Muscle layer of colon (tissue), 2 donors: ENCODE measurements at regions not wholly inside any gene's neighbourhood (a gene's known extent, or its start where the extent isn't known, plus 50 kb on each side); places are given as distances from the start of the nearest gene placed in this dataset.

Experiments
- H3K27ac ChIP-seq: one replicate; pipeline ENCODE4 v1.7.0; 2013; ENCODE audit warnings: low read depth, mild to moderate bottlenecking, low read length, moderate library complexity
- H3K27me3 ChIP-seq, 2 donors: one replicate each; pipeline ENCODE4 v1.7.0; 2013; ENCODE audit warnings: low read length in 2 of 2, mild to moderate bottlenecking in 2 of 2; ENCODE audit not compliant: insufficient read depth in 2 of 2, control insufficient read depth in 1 of 2
- H3K36me3 ChIP-seq: one replicate; pipeline ENCODE4 v1.7.0; 2013; ENCODE audit warnings: mild to moderate bottlenecking, low read length; ENCODE audit not compliant: insufficient read depth
- H3K4me1 ChIP-seq: one replicate; pipeline ENCODE4 v1.7.0; 2013; ENCODE audit warnings: mild to moderate bottlenecking, low read length; ENCODE audit not compliant: insufficient read depth
- H3K4me3 ChIP-seq, 2 donors: one replicate each; pipeline ENCODE4 v1.7.0; 2013; ENCODE audit warnings: low read length in 2 of 2, low read depth in 1 of 2, mild to moderate bottlenecking in 1 of 2, moderate library complexity in 1 of 2
- H3K9ac ChIP-seq: one replicate; pipeline ENCODE4 v1.7.0; 2013; ENCODE audit warnings: low read length
- H3K9me3 ChIP-seq: one replicate; pipeline ENCODE4 v1.7.0; 2013; ENCODE audit warnings: mild to moderate bottlenecking, low read length
- donor health status: abdominal sarcoma.
- donor health status: Adenocarcinoma of cecum.

DNA sequence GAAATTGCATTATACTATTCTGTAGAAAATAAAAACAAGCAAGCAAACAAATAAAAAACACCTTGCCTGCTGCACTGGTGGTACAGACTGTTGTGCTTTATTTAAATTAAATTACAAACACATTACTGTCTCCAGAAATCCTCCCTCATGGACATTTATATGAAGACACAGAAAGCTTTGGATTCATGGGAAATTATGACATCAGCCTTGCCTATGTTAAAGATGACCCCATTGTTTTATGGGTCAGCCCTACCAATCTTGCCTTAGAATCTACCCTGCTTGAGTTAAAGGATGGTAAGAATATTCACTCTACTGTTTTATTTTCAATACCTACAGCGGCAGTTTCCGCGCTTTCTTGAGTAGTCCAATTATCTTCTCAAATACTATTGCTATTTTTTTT, 1379.9 kb downstream of the TECRL start:
- H3K4me1 ChIP-seq = no peaks in the 10 kb centered on the region
- H3K27me3 ChIP-seq = no peaks in the 10 kb centered on the region
- no peaks in the 10 kb centered on the region for H3K36me3 ChIP-seq
- no peak overlapping the region for H3K27ac ChIP-seq
- no peaks in the 10 kb centered on the region for H3K9me3 ChIP-seq
- no peak overlapping the region for H3K9ac ChIP-seq
- H3K4me3 ChIP-seq = no peak overlapping the region

DNA sequence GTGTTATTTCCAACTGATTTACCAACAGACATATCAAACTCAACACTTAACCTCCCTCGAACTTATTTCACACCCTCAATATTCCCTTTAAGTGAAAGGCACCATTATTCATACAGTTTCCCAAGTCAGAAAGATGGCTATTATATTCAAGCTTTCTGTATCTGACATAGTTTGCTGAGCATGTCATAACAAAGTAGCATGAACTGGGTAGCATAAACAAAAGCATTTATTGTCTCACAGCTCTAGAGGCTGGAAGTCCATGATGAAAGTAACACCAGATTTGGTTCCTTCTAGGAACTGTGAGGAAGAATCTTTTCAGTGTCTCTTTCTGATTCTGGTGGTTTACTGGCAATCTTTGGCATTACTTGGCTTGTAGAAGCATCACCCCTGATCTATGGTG, 1388.6 kb downstream of the TECRL start:
- Histone ChIP-seq H3K9me3 (no peaks in the 10 kb centered on the region), H3K4me3 (no peak overlapping the region), H3K36me3 (no peaks in the 10 kb centered on the region), H3K4me1 (no peaks in the 10 kb centered on the region), H3K27me3 (no peaks in the 10 kb centered on the region), H3K9ac (no peak overlapping the region), H3K27ac (no peak overlapping the region)

DNA sequence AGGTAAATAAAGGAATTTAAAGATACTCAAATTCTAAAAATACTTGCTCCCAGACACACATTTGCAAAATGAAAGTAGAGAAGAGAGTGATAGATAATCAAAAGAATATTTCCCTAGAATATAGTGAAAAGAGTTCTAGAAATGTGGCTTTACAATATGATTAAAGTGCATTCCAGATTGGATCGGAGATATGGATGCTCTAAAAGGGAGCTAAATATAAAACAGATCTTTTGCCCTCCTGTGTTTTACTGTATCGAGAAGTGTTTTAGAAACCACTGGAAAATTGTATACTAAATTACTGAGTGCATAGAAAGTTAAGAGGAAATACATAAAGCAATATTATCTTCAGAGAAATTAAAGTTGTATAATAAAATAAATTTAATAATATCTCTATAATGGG, 1392.0 kb downstream of the TECRL start:
- Histone ChIP-seq H3K27ac (no peak overlapping the region), H3K4me3 (no peak overlapping the region), H3K27me3 (no peaks in the 10 kb centered on the region), H3K9me3 (no peaks in the 10 kb centered on the region), H3K36me3 (no peaks in the 10 kb centered on the region), H3K9ac (no peak overlapping the region), H3K4me1 (no peaks in the 10 kb centered on the region)

DNA sequence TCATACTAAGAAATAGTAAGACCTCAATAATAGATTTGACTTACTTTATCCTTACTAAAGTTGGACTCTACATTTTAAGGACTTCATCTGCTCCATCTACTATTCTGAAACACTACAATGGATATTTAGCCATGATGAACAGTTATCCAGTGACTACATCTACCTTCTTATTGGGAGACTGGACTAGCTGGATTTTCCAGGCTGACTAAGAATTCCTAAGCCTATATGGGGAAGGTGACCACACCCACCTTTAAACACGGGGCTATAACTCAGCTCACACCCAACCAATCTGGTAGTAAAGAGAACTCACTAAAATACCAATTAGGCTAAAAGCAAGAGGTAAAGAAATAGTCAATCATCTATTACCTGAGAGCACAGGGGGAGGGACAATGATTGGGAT, 1438.4 kb downstream of the TECRL start:
- Histone ChIP-seq H3K9ac (no peak overlapping the region), H3K4me1 (no peaks in the 10 kb centered on the region), H3K27ac (no peak overlapping the region), H3K4me3 (no peak overlapping the region), H3K27me3 (no peaks in the 10 kb centered on the region), H3K9me3 (no peaks in the 10 kb centered on the region), H3K36me3 (no peaks in the 10 kb centered on the region)

DNA sequence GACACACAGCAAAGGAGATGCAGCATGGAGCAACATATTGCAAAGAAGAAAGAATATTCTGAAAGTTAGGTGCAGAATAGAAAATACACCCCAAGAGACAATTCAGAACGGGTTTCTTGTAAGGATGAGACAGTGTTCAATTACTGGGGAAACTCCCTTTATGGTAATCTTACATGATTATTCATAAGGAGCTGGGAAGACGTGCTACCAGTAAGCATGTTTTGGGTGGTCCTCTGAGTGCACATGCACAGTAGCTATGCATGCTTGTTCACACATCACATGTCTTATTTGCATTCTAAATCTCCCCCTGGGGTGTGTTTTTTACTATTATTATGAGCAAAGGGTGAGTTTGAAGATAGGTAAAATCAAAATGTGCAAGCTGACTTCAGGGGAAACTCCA, 1448.8 kb downstream of the TECRL start:
- no peaks in the 10 kb centered on the region for H3K4me1 ChIP-seq
- no peaks in the 10 kb centered on the region for H3K9me3 ChIP-seq
- H3K27ac ChIP-seq = no peak overlapping the region
- H3K36me3 ChIP-seq = no peaks in the 10 kb centered on the region
- no peaks in the 10 kb centered on the region for H3K27me3 ChIP-seq
- no peak overlapping the region for H3K9ac ChIP-seq
- no peak overlapping the region for H3K4me3 ChIP-seq

DNA sequence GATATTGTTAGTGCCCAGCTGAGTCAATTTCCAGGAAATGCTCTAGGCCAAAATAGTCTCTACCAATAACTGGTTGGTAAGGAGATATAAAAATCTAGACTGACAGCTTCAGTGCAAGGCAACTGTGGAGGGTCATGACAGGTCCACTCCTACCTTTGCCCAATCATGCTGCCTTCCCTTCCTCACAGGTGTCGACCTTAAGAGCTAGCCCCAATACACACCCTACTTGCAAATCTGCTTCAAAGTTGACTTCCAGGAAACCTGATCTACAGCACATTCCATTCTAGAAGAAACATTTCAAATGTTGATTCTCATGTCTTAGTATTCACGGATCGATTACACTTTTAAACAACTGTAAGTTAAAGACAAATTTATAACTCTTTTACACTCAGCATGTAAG, 1455.5 kb downstream of the TECRL start:
- Histone ChIP-seq H3K27ac (no peak overlapping the region), H3K4me1 (no peaks in the 10 kb centered on the region), H3K36me3 (no peaks in the 10 kb centered on the region), H3K4me3 (no peak overlapping the region), H3K9me3 (no peaks in the 10 kb centered on the region), H3K9ac (no peak overlapping the region), H3K27me3 (no peaks in the 10 kb centered on the region)

DNA sequence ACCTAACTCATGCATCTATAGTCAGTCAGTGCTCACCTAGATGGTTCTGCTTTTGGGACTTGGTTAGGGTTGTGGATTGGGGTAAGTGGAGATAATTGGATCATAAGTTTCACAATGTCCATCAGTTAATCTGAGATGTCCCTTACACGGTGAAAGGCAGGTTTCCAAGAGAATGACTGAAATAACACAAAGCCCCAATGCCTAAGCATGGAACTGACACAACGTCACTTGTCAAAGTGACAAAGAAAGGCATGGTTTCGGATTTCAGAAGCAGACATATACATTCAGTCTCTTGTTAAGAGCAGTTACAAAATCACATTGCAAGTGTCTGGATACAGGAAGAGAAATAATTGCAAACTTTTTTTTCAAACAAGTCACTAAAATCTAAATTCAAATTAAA, 1456.9 kb downstream of the TECRL start:
- Histone ChIP-seq H3K4me3 (no peak overlapping the region), H3K27me3 (no peaks in the 10 kb centered on the region), H3K36me3 (no peaks in the 10 kb centered on the region), H3K9ac (no peak overlapping the region), H3K27ac (no peak overlapping the region), H3K4me1 (no peaks in the 10 kb centered on the region), H3K9me3 (no peaks in the 10 kb centered on the region)

DNA sequence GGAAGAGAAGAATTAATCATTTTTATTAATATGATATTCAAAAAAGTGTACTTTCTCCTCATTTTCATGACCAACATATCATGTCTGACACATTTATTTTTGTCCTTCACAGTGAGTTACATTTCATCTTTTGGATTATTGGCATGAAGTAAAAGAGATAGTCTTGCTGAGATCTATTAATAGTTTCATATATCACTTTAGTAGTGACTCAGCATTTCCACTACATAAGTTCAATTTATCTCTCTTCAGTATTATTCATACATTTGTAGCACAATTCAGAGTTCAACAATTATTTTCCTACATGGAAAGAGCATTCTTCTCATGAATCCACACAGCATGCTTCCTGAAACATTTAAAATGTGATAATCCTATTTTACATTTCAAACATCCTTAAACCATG, 1461.1 kb downstream of the TECRL start:
- Histone ChIP-seq H3K27ac (no peak overlapping the region), H3K36me3 (no peaks in the 10 kb centered on the region), H3K4me3 (no peak overlapping the region), H3K4me1 (no peaks in the 10 kb centered on the region), H3K9ac (no peak overlapping the region), H3K27me3 (no peaks in the 10 kb centered on the region), H3K9me3 (no peaks in the 10 kb centered on the region)

DNA sequence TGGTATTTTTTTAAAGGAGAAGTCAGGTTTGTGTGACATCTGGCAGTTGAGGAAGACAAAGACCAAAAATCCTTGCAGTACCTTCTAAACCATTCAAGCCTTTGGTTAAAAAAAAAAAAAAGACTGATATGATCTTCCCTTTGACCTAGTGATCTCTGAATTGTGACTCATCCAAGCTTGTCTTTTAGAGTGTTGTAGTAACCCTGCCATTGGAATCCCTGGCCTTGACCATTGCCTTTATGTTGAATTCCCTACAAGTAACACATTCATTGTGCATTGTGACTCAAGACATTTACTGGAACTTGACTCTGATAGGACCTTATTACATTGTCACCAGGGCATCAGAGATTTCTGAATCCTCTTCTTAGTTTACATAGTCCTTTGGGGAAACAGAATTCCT, 1469.0 kb downstream of the TECRL start:
- no peak overlapping the region for H3K9ac ChIP-seq
- H3K27me3 ChIP-seq = no peaks in the 10 kb centered on the region
- H3K27ac ChIP-seq = no peak overlapping the region
- H3K9me3 ChIP-seq = no peaks in the 10 kb centered on the region
- H3K4me3 ChIP-seq = no peak overlapping the region
- no peaks in the 10 kb centered on the region for H3K4me1 ChIP-seq
- H3K36me3 ChIP-seq = no peaks in the 10 kb centered on the region

DNA sequence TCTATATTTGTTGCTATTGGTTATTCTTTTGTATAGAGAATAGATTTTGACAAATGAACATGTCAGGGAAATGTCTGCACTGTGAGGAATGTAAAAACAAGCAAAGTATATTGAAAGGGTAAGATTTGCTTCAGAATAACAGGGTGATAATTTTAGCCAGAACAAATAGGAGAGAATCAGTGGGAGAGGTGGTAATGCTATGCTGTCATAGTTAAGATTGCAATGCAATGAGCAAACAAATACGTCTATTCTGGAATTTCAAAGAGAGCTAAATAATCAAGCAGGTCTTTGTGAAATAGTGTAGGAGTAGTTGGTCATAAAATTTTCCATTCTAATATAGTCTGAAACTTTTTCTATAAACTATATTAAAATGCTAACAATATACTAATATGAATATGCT, 1478.4 kb downstream of the TECRL start:
- no peak overlapping the region for H3K4me3 ChIP-seq
- H3K36me3 ChIP-seq = no peaks in the 10 kb centered on the region
- H3K27ac ChIP-seq = no peak overlapping the region
- no peak overlapping the region for H3K9ac ChIP-seq
- H3K27me3 ChIP-seq = no peaks in the 10 kb centered on the region
- no peaks in the 10 kb centered on the region for H3K9me3 ChIP-seq
- H3K4me1 ChIP-seq = no peaks in the 10 kb centered on the region

DNA sequence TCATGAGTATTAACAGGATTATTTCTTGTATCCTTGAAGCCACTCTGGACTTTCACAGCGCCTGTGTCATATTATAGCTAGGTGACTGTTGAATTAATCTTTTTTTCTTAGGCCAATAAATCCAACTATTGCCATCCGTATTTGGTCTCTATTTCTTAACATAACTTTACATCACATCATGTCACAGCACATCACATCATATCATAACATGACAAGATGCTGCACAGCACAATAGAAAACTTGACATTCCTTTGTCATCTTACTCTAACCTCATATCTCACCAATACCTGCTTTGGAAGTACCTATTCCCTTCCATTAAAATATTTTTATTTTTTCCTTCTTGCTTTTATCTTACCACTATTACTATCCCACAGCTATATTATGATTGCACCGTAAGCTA, 1480.8 kb downstream of the TECRL start:
- Histone ChIP-seq H3K4me3 (no peak overlapping the region), H3K9ac (no peak overlapping the region), H3K27me3 (no peaks in the 10 kb centered on the region), H3K9me3 (no peaks in the 10 kb centered on the region), H3K4me1 (no peaks in the 10 kb centered on the region), H3K27ac (no peak overlapping the region), H3K36me3 (no peaks in the 10 kb centered on the region)

DNA sequence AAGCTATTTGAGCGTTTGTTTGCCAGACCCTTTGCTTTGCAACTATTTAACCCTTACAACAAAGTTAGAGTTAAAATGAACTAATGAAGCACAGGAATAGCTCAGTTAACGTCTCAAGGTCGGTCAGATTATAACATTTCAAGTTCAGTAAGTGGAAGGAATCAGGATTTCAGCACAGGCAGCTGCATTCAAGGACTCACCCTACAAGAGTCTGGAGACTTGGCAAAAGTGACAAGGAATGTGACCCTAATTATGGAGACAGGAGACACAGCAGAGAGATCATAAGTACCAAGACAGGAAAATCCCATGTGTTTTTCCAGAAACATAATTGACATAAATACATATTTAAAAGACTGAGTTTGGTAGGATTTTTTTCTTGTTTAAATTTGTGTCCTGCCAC, 1481.7 kb downstream of the TECRL start:
- Histone ChIP-seq H3K27ac (no peak overlapping the region), H3K27me3 (no peaks in the 10 kb centered on the region), H3K4me1 (no peaks in the 10 kb centered on the region), H3K36me3 (no peaks in the 10 kb centered on the region), H3K9me3 (no peaks in the 10 kb centered on the region), H3K4me3 (no peak overlapping the region), H3K9ac (no peak overlapping the region)
